HPDE6-E6E7 (cell line): ENCODE measurements at regions not wholly inside any gene's neighbourhood (a gene's known extent, or its start where the extent isn't known, plus 50 kb on each side); places are given as distances from the start of the nearest gene placed in this dataset.

Source experiments
- DNase-seq: peaks from one replicate; pipeline ENCODE4 v3.0.0; 2011; ENCODE audit warnings: missing footprints; ENCODE audit errors: extremely low spot score

DNA sequence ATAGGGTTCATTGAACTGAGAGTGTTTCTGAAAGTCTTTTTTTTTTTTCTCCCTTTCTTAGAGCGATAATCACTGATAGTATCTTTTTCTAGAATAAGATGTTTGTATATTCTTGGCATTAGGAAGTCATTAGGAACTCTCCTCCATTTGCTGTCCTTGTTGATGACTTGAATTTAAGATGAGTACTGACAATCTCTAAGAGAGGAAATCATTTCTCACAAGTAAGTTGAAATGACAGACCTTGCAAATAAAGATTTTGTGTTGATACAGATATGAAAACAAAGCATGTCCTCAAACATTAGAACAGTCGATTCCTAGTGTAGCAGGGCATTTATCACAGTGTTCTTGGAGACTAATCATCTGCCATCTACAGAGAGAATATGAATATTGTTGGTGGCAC lies 458.4 kb upstream of the SYT1 start:
- no peak for DNase-seq

DNA sequence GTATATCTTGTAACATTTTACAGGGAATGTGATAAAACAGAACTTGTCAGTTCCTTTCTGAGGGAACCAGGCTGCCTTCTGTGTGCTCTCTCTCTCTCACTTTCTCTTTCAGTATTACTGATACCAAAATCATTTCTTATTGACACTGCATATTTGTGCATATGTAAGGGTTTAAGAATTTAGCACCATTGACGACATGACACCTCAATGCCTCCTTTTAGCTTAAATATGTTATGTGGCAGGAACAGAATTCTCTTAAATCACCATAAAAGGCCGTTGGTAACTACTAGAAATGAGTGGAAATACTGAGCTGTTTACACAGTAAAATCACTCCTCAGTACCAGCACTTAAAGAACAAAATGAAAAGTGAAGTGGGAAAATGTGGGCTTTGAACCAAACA lies 457.7 kb upstream of the SYT1 start:
- no peak for DNase-seq

DNA sequence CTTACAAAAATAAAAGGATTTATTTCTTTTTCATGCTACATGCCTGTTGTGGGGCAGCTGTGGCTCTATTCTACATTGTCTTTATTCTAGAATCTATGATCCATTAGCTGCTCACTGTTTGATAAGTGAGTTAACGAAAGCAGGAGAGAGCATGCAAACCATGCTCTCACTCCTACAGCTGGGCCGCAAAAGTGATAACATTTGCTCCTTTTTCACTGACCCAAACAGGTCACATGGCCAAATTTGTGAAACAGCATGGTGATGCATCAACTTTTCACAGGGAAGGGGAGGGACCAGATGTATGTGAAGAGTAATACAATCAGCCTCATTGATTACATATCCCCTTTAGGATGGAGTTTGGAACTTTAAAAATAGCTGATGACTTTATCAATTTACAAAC lies 456.9 kb upstream of the SYT1 start:
- no peak for DNase-seq

DNA sequence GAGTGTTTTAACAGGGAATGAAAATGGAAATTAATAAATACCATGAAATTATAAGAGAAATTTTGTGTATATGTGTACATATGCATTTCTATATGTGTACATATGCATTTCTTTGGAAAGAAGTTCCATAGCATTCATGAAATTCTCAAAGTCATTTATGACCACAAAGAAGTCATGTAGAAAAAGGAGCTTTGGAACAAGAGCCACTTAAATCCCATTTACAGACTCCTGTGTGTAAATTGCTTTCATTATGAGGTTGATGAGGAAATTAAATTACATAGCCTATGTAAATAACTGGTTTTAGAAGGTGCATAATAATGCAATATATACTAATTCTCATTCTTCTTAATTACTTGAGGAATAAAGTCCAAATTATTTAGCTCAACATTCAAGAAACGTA lies 450.5 kb upstream of the SYT1 start:
- DNase-seq = no peak

DNA sequence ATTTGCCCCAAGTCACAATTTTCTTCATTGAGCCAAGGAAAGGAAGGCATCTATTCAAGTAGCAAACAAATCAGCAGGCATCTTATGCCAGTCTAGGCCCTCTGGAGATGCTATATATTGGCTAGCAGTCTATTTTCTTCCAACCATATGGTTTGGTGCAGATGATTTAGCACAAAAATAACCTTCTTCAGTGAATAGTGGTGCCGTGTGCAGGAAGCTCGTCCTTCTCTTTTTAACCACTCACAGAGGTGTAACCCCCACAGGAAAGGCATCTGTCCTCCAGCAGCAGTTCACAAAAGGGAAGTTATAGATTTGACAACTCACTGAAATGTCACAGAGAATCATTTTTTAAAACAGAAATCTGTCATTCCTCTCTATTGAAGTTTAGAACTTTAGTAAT lies 445.7 kb upstream of the SYT1 start:
- no peak for DNase-seq

DNA sequence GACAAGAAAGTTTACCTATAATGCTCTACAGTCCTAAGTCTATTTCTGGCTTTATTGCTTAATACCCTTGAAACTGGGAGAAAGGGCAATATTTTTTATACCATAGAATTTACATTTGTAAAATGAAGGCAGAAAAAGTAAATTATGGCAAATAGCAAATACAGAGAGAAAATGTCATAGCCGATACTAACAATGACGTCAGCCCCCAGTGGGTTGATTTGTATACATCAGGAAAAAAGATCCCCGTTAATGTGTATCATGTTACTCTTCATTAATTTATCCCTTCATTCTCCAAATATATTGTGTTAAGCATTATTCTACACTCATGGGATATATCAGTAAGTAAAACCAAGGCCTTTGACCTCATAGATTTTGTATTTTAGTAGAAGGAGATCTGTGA lies 445.1 kb upstream of the SYT1 start:
- DNase-seq = no peak

DNA sequence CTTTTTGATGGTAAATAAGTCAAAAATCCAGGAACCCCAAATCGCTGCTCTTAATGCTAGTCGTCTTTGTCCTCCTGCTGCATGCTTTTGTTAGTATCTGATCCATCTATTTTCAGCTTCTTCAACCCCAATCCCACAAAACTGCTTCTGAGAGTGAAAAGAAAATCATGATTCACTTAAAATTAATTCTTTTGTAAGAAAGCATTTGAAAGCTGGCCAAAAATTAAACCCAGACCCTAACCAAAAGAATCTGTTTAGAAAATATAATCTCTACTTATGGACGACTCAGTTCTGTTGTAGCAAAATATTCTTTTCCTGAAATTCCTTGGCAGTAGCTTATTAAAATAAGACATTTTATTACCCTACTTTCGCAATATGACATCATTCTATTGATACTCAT lies 443.6 kb upstream of the SYT1 start:
- DNase-seq = no peak

DNA sequence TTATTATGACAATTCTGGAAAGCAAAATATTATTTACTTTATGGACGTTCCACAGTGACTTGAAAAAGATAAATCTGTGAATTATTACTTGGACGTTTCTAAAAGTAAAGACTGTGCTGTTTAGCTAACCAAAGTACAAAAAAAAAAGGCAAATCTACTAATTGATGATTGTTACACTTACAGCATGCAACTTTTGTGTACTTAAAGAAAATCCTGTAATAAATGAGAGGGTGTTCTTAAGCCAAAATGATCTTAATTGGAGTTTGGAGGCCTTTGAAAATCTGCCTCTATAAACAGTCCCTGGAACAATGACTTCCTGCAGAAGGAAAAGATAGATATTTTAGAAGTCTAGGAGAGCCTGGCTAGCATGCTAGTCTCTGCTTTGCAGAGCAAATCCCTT lies 434.0 kb upstream of the SYT1 start:
- no peak for DNase-seq

DNA sequence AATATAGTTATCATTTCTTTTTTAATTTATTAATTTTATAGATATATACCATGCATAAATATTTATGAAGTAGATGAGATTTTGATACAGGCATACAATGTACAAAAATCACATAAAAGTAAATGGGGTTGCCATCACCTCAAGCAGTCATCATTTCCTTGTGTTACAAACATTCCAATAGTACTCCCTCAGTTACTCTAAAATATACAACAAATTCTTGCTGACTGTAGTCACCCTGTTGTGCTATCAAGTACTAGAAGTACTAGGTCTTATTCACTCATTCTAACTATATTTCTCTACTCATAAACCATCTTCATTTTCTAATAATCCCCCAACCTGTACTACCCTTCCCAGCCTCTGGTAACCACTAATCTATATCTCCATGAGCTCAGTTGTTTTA lies 432.6 kb upstream of the SYT1 start:
- DNase-seq = no peak

DNA sequence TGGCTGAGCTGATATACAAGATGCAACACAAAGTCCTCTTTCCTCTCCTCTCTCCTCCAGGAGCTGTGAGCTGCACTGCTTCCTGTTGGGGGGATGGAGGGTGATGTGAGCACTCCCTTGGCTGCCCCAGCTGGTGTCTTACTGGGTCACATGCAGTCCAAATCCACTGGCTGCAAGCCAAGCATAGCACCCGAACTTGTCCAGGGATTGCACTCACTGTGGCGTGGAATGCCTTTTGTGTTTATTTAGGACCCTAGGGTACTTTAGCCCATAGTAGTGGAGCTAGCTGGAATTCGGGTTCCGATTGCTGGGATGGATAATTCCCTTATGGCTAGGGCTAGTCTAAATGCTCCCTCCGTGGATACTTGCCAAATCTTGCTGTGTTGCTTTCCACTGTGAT lies 424.9 kb upstream of the SYT1 start:
- no peak for DNase-seq

DNA sequence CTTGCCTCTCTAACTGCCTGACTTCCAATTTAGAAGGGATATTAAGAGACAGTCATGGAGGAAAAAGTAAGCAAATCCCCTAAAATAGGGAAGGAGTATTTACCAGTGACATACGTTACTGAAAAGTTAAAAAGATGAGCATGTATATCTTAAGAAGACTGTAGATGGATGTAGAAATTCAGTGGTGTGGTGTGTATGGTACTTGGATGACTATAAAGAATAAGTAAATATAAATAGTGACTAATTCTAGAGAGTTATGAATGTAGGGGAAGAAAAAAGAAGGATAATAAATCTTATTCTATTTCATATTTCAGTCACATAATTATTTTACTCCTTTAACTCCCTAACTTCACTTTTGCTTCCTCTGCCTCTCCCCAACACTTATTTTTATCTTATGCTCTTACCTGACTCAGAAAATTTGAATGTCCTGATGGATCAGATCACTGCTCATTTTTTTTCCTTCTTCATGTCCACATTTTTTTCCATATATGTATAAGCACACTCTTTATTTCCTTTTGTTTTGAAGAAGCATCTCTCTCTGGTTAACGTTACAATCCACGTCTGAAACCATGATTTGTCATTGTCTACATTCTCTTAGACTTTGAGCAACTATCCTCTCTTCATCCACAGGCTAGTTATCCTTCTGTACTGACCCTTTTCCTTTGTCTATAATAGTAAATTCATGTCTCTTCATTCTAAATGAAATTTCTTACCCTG lies 422.7 kb upstream of the SYT1 start:
- no peak for DNase-seq

DNA sequence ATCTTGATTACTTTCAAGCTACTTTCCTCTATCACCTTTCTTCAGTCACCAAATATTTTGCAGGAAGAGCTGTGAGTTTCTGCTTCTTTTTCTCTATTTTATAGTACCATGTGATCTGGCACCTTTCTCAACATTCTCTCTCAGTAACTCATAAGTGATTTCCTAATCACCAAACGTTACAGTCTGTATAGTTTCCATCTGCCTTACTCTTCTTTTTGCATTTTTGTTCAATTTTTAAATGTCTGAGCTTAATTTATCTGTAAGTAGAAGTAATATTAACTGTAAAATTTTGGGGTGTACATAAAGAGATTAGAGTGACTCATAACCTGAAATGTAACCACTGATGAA lies 422.1 kb upstream of the SYT1 start:
- no peak for DNase-seq

DNA sequence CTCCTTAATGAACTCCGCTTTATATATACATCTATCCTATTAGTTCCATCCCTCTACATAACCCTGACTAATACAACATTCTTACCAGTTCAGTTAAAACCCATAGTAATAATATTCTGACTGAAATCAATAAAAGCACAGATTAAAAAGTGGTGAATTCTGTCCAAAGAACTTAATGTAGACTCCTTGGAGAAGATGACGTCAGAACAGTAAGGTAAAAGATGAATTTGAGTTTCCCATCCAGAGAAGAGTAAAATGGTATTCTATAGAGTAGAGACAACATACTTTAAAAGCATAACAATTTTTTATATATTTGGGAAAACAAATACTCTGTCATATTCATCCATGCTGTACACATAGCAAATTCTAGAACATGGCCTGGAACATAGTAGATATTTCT lies 418.0 kb upstream of the SYT1 start:
- DNase-seq = no peak

DNA sequence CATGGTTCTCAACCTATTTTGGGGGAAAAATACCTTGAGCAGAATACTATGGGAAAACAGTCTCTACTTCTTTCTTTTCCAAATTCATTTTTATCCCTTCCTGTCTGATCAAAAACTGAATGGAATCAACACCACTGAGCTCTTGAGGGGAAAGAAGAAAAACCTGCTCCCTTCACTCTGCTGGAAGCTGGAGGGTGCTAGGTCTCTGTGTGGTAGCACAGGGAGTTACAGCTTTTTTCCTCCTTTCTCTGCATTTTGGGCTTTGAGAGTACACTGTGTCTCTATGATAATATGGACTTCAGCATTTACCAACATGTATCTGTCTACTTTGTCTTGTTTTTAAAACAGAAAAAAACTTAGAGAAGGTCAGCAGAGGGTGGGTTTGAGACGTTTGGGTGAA lies 417.2 kb upstream of the SYT1 start:
- DNase-seq = no peak

DNA sequence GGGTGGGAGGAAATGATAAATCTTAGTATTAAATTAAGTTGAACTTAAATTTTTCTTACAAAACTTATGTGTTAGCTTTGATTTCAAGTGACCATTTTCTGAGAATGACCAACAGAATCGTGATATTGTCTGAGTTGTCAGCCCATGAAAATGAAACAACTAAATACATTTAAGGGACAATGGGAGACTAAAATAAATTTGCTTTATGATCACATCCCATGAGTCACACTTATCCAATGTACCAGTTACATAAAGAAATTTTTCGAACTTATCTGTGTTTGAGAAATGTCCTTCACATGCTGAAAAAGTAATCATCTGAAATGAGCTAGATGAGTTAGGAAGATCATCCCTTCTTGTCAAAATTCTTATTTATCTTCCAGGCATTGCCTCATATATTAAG lies 415.9 kb upstream of the SYT1 start:
- no peak for DNase-seq

DNA sequence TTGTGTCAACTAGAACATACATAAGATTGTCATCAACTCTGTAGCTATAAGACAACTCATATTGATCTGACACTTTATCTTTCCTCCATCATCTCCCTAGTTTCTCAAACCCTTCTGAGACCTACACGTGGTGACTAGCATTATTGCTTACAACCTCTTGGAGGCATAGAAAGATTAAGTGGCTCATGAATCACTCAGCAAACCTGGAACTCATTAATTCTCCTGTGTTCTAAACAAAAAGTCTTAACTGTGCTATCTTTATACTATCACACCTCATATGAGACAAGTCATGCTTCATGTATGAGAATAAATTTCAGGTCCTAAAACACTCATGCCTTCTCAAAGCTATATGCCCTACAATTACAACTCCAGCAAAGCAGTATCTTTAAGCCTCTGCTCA lies 408.6 kb upstream of the SYT1 start:
- DNase-seq = no peak

DNA sequence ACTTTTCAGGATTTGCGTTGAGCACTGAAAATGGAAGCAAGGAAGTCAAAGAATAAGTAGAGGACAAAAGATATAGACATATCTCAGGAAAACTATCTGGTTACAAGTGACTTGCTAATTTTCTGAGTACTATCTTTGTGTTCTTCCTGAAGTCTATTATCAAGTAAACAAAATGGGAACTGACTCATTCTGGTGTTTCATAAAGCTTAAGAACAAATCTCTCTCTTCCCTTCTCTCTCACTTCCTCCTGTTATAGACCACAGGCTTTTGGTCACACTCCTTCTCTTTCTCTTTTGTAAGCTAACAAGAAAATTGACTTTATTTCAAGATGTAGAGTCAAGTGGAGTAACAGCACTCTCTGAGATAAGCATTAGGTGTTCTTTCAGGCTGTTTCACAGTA lies 406.6 kb upstream of the SYT1 start:
- no peak for DNase-seq

DNA sequence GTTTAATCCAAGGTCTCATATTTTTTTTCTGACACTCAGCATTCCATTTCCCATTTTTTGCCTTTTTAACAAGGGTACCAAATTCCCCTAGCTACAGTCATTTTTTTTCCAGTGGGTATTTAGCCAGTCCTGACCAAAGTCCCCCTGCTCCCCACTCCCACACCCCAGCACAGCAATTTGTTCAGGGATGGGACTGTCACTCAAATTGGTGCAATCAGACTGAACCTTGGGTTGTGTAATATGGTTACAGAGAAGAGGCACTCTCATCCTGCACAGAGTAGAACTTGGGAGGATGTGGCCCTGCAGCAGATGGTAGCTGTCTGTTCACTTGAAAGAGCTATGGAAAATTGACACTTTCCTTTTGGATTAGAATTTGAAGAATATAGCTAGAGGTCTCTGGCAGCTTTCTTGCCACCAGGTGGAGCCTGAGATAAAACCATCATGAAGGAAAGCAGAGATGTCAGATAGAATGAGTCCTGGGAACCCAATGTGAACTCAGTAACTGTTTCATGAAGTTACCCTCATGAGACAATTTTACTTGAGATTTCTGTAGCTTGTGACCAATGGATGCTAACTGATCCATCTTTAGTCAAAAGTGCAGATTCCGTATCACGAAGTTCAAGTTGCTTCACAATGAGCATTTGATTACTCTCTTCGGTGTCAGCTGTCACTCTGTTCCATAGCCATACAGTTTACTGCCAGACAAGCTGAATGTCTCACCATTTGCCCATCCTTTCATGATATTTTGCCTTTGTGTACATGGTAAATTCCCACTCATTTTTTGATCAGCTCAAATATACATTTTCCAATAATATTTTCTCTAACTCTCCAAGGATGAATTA lies 394.0 kb upstream of the SYT1 start:
- DNase-seq = peak; percentile 16

DNA sequence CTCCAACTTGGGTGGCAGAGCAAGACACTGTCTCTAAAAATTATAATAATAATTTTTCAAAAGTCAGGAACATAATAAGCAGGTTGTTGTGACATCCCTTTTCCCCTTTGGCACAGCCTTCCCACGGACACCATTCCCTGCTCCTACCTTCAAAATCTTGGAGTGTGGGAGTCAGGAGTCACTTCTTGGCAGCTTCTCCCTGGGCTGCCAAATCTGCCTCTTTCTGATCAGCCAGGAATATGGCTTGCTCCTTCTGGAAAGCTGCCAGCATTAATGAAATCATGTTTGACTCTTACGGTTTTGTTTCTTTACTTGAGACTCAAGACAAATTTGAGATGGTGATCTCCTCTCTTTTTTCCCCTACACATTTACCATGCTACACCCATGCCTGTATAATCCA lies 391.4 kb upstream of the SYT1 start:
- no peak for DNase-seq

DNA sequence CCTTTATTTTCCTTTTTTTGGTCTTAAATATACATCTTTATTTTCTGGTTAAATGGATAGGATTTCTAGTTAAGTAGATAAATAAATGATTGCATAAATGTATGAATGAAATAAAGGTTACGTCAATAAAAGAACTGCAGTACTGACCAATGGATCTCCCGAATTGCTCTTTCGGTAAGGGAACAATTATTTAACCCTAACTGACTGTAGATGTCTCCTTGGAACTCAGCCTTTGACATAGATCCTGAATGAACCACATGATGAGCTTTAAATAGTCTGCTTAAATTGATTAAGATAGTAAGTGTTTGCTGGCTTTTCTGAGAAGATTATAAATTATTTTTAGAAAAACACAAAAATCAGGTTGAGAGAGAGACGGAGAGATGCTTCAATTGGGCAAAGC lies 391.0 kb upstream of the SYT1 start:
- DNase-seq = no peak

DNA sequence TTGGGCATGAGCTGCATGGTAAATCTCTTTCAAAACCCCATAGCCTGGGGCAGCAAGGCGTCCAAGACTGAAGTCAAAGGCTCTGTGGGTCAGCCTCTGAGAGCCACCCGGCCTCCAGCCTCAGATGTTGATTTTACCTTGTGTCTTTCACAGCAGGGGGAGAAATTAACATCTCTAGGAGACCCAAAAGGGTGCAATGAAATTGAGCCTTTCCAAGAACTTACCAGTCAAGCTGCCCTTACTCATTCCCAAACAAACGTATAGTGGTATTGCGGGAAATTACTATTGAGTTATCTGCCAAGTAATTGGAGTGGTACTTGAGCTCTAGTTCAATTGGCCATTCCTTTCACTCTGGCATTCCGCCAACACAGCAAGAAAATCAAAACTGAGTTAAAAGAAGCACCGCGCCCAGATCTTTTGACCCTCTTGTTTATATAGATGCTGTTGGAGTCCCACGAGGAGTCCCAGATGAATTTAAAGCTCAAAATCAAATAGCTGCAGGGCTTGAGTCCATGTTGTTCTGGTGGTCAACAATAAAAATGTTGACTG lies 380.7 kb upstream of the SYT1 start:
- no peak for DNase-seq

DNA sequence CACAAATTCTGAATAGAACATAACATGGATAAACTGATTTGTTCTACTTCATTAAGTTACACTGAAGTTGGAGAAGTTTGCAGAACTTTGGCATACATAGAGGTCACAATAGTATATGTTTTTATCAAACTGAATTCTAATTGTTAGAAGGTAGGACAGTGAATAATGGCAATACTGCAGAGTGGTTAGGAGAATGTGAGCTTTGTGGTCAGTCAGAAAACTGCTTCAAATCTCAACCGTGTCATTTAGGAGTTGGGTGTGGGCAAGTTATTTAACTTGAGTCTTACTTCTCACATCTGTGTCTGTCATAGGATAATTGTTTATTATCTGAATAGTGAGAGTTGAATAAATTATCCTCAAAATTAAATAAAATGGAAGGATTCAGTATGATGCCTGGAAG lies 374.6 kb upstream of the SYT1 start:
- DNase-seq = no peak

DNA sequence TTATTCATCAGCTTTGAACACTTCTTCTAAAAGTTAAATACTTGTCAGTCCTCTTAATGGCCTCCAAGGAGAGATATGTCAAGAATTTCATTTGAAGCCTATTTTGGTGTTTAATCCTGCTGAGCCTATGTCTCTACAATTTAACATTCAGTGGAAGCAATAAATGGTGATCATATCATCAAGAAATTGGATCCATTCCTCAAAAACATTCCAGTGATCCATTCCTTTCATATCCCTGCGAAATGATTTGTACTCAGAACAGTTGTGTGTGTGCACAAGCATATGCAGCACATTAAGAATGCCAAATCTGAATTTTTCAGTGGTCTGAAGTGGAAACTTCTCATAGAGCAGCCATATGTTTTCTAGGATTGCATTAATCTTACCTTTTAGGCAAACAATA lies 373.7 kb upstream of the SYT1 start:
- DNase-seq = no peak
